H1 (cell line): ENCODE measurements at regions not wholly inside any gene's neighbourhood (a gene's known extent, or its start where the extent isn't known, plus 50 kb on each side); places are given as distances from the start of the nearest gene placed in this dataset.

Source experiments
- BRCA1 ChIP-seq: IDR thresholded peaks from 2 replicates; pipeline ENCODE4 v1.6.1; 2012; ENCODE audit warnings: low read depth, low read length, improper control_type of control experiment
- CEBPB ChIP-seq: IDR thresholded peaks from 2 replicates; pipeline ENCODE4 v1.6.1; 2012; ENCODE audit warnings: low read depth, low read length
- CTCF ChIP-seq, 3 experiments: IDR thresholded peaks; 1 replicate in 2 of 3; 2 replicates in 1 of 3; pipeline versions ENCODE4 v1.5.1 to v1.6.1; 2011; ENCODE audit warnings: low read length in 3 of 3, mild to moderate bottlenecking in 3 of 3, inconsistent platforms in 2 of 3, low read depth in 1 of 3, moderate library complexity in 1 of 3; ENCODE audit not compliant: insufficient read depth in 1 of 3; ENCODE audit errors: control extremely low read depth in 1 of 3
- E2F6 ChIP-seq: IDR thresholded peaks from 2 replicates; pipeline ENCODE4 v1.6.1; 2012; ENCODE audit warnings: inconsistent platforms
- EP300 ChIP-seq, 2 experiments: IDR thresholded peaks; 1 replicate in 1 of 2; 2 replicates in 1 of 2; pipeline ENCODE4 v1.6.1; 2011 to 2012; ENCODE audit warnings: low read depth in 2 of 2, low read length in 2 of 2, mild to moderate bottlenecking in 2 of 2, borderline replicate concordance in 1 of 2, inconsistent platforms in 1 of 2, moderate library complexity in 1 of 2
- JUN ChIP-seq: IDR thresholded peaks from 2 replicates; pipeline ENCODE4 v1.6.1; 2011; ENCODE audit warnings: low read depth, mild to moderate bottlenecking, improper control_type of control experiment, low read length
- JUND ChIP-seq: IDR thresholded peaks from 2 replicates; pipeline ENCODE4 v1.6.1; 2011; ENCODE audit warnings: mild to moderate bottlenecking, improper control_type of control experiment, low read length
- NANOG ChIP-seq: IDR thresholded peaks from 2 replicates; pipeline ENCODE4 v1.6.1; 2011; ENCODE audit warnings: low read length, low read depth, mild to moderate bottlenecking, inconsistent platforms; ENCODE audit not compliant: insufficient read depth, poor library complexity, severe bottlenecking
- POLR2A ChIP-seq, 2 experiments: IDR thresholded peaks; 1 replicate in 1 of 2; 2 replicates in 1 of 2; pipeline ENCODE4 v1.6.1; 2011; ENCODE audit warnings: low read depth in 2 of 2, low read length in 2 of 2, mild to moderate bottlenecking in 2 of 2; ENCODE audit errors: control extremely low read depth in 1 of 2
- POLR2AphosphoS5 ChIP-seq: IDR thresholded peaks from 2 replicates; pipeline ENCODE4 v1.6.1; 2011; ENCODE audit warnings: low read depth, low read length
- SP1 ChIP-seq: IDR thresholded peaks from 2 replicates; pipeline ENCODE4 v1.6.1; 2011; ENCODE audit warnings: low read depth, low read length

GRCh38 chr2:22525681-22526080 is 859.3 kb upstream of the KLHL29 start:
- TF ChIP-seq CTCF (IDR thresholded peaks at IDR 0.05; ENCODE audit: control extremely low read depth in 1 of 3, insufficient read depth in 1 of 3, low read depth in 1 of 3, low read length in 3 of 3): no peak
- no peak for TF ChIP-seq POLR2AphosphoS5
- TF ChIP-seq BRCA1: no peak
- no peak for TF ChIP-seq POLR2A (IDR thresholded peaks at IDR 0.05; ENCODE audit: control extremely low read depth in 1 of 2, low read depth in 2 of 2, low read length in 2 of 2)
- no peak for TF ChIP-seq NANOG
- no peak for TF ChIP-seq E2F6
- TF ChIP-seq SP1: no peak
- TF ChIP-seq CEBPB: no peak
- TF ChIP-seq JUND: no peak
- TF ChIP-seq JUN: no peak
- no peak for TF ChIP-seq EP300 (IDR thresholded peaks at IDR 0.05; ENCODE audit: borderline replicate concordance in 1 of 2, low read depth in 2 of 2, low read length in 2 of 2)
